ENCODE measurements at regions not wholly inside any gene's neighbourhood (a gene's known extent, or its start where the extent isn't known, plus 50 kb on each side); places are given as distances from the start of the nearest gene placed in this dataset.

DNA sequence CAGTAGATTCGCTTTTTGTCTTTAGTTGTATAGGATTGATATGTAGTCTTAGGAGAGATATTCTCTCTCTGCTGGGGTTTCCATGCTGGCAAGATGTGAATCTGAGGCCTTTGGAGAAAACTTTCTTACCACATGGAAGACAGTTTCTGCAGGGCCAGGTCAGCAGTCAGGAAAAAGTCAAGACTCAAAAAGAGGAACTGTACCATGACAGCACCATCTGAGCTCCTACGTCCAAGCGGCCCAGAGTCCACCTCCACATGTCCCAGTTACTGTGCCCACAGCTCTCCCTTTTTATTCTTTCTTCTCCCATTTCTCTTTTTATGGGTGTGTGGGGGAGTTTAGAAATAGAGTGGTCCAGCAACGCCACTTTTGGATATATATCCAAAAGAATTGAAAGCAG is 172.0 kb downstream of the MTHFS start:
- TF ChIP-seq, protein P1, sequence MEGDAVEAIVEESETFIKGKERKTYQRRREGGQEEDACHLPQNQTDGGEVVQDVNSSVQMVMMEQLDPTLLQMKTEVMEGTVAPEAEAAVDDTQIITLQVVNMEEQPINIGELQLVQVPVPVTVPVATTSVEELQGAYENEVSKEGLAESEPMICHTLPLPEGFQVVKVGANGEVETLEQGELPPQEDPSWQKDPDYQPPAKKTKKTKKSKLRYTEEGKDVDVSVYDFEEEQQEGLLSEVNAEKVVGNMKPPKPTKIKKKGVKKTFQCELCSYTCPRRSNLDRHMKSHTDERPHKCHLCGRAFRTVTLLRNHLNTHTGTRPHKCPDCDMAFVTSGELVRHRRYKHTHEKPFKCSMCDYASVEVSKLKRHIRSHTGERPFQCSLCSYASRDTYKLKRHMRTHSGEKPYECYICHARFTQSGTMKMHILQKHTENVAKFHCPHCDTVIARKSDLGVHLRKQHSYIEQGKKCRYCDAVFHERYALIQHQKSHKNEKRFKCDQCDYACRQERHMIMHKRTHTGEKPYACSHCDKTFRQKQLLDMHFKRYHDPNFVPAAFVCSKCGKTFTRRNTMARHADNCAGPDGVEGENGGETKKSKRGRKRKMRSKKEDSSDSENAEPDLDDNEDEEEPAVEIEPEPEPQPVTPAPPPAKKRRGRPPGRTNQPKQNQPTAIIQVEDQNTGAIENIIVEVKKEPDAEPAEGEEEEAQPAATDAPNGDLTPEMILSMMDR (IDR thresholded peaks at IDR 0.05): no peak
- H3K27ac ChIP-seq: no peak overlapping the region
- no peaks in the 10 kb centered on the region for H3K4me1 ChIP-seq
- no peaks in the 10 kb centered on the region for H3K36me3 ChIP-seq
- H3K27me3 ChIP-seq (ENCODE audit: low read depth): no peaks in the 10 kb centered on the region
- ATAC-seq (no peak), DNase-seq (no peak)
- H3K4me3 ChIP-seq: no peak overlapping the region
- H3K9me3 ChIP-seq: no peaks in the 10 kb centered on the region
- intact Hi-C loops (cut with DNase I): no loop called here

DNA sequence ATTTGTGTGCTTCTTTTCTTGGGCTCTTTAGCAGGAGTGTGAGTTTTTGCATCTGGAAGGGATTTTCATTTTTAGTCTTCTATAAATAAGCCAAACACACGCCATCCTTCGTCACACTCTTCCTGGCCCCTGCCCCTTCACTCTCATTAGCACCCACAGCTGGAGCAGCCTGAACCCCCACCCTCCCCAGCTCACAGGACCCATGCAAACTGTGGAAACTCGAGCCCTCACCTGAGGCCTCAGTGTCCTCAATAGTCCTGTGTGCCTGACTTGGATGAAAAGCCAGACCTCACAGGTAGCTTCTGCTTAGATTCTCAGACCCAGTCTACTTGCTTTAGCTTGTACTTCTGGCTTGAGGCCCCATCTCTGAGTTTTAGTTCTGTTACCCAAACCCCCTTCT is 167.9 kb downstream of the MTHFS start:
- Histone ChIP-seq H3K9me3 (no peaks in the 10 kb centered on the region), H3K36me3 (no peaks in the 10 kb centered on the region), H3K27me3 (ENCODE audit: low read depth) (no peaks in the 10 kb centered on the region), H3K4me1 (no peaks in the 10 kb centered on the region), H3K27ac (no peak overlapping the region), H3K4me3 (no peak overlapping the region)
- ATAC-seq (no peak), DNase-seq (no peak)
- TF ChIP-seq, protein P1 (IDR thresholded peaks at IDR 0.05): no peak
- intact Hi-C loops (cut with DNase I): no loop called here

DNA sequence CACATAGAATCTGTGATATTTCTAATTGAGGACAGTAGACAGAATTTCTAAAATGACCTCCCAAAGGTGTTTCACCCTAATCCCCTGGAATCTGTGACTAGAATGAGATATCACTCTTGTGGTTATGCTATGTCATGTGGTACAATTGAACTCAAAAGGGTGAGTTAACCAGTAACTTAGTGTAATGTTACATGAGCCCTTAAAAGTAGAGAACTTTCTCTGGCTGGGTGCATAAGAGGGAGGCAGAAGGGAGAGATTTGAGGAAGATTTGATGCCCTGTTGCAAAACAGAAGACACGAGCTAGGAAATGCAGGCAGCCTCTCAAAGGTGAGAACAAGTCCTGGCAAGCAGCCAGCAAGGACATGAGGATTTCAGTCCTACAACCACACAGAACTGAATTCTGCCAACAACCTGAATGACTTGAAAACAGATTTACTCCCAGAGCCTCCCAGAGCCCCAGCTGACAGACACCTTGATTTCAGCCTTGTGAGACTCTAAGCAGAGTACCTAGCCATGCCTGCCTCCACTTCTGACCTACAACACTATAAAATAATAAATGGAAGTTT is 160.3 kb downstream of the MTHFS start:
- Histone ChIP-seq H3K27me3 (ENCODE audit: low read depth) (no peaks in the 10 kb centered on the region), H3K9me3 (no peaks in the 10 kb centered on the region), H3K27ac (no peak overlapping the region), H3K4me3 (no peak overlapping the region), H3K36me3 (no peaks in the 10 kb centered on the region), H3K4me1 (no peaks in the 10 kb centered on the region)
- TF ChIP-seq, protein P1 (IDR thresholded peaks at IDR 0.05): no peak
- DNase-seq (no peak), ATAC-seq (no peak)
- intact Hi-C loops (cut with DNase I): no loop called here

GRCh38 chr15:79738143-79738542 is 158.7 kb downstream of the MTHFS start:
- intact Hi-C loops (cut with DNase I): no loop called here
- DNase-seq (no peak), ATAC-seq (no peak)
- Histone ChIP-seq H3K4me3 (no peak overlapping the region), H3K4me1 (no peaks in the 10 kb centered on the region), H3K9me3 (no peaks in the 10 kb centered on the region), H3K36me3 (no peaks in the 10 kb centered on the region), H3K27ac (no peak overlapping the region), H3K27me3 (ENCODE audit: low read depth) (no peaks in the 10 kb centered on the region)
- TF ChIP-seq, protein P1 (IDR thresholded peaks at IDR 0.05): no peak

DNA sequence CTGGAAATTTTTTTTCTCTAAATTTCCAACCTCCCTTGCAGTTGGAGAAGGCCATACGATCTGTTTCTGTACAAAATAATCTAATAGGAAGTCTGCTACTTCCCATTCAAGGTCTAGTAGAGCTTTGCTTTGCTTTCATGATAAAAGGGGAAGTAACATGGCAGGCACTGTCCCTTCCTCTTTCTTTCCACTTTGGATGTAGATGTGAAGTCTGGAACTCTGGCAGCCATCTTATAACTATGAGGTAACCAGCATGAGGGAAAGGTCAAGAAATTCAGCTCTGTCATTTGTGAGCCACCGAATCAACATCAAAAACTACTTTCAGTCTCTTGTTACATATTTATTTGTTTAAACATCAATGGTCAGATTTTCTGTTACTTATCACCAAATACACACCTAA is 156.3 kb downstream of the MTHFS start:
- H3K36me3 ChIP-seq: no peaks in the 10 kb centered on the region
- no peak overlapping the region for H3K27ac ChIP-seq
- intact Hi-C loops (cut with DNase I): loop anchor here (5.0 kb wide), 1 partner anchor 33 kb away; no protein-coding TSS in a partner anchor
- TF ChIP-seq, protein P1 (IDR thresholded peaks at IDR 0.05): no peak
- no peak for DNase-seq
- H3K4me1 ChIP-seq: no peaks in the 10 kb centered on the region
- no peak overlapping the region for H3K4me3 ChIP-seq
- H3K27me3 ChIP-seq (ENCODE audit: low read depth): no peaks in the 10 kb centered on the region
- ATAC-seq: no peak
- H3K9me3 ChIP-seq: no peaks in the 10 kb centered on the region
